ENCODE measurements at regions not wholly inside any gene's neighbourhood (a gene's known extent, or its start where the extent isn't known, plus 50 kb on each side); places are given as distances from the start of the nearest gene placed in this dataset.

DNA sequence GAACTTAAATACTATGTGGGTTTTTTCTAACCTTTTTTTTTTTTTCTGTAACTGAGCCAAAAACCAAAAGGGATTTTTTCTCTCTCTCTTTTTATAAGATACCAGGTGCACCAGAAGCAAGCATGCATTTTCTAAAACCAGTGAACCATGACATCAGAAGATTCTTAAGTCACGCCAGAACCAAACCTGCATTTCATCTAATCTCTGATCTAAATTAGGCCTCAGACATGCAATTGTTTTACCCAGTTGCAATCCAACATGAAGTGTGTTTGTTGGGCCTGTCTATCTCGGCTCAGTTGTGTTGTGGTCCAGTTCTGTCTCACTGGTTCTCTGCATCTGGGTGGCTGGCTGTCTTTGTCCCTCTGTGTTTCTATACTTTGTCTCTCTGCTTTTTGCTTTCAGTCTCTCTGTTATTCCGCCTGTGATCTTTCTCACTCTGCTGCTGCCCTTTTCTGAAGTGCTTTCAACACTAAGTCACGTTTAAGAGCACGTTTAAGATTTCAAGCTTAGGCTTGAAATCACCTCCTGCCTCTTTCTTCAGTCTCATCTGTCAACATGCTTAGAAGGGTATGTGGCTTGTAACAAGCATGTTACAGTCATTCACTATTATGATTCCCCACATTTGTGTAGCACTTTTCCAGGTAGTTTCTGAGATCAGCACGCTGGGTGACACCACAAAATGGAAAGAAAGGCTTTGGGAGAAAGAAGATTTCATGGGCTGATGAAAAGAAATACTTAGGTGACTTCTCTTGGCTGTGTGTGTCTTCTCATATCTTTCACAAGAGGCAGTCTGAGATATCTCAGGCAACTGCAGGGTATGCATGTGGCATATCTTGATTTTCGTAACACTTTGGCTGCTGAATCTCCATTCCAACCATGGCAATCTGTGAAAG lies 488.9 kb downstream of the SHISA9 start:
- peak; percentile 38 for DNase-seq (ENCODE audit: low read depth)
- H3K4me3 ChIP-seq (ENCODE audit: low read depth, low read length), result no peak overlapping the region
- TF ChIP-seq, protein P1, sequence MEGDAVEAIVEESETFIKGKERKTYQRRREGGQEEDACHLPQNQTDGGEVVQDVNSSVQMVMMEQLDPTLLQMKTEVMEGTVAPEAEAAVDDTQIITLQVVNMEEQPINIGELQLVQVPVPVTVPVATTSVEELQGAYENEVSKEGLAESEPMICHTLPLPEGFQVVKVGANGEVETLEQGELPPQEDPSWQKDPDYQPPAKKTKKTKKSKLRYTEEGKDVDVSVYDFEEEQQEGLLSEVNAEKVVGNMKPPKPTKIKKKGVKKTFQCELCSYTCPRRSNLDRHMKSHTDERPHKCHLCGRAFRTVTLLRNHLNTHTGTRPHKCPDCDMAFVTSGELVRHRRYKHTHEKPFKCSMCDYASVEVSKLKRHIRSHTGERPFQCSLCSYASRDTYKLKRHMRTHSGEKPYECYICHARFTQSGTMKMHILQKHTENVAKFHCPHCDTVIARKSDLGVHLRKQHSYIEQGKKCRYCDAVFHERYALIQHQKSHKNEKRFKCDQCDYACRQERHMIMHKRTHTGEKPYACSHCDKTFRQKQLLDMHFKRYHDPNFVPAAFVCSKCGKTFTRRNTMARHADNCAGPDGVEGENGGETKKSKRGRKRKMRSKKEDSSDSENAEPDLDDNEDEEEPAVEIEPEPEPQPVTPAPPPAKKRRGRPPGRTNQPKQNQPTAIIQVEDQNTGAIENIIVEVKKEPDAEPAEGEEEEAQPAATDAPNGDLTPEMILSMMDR (conservative IDR thresholded peaks at IDR 0.05; ENCODE audit: low read depth, low read length), result no peak

DNA sequence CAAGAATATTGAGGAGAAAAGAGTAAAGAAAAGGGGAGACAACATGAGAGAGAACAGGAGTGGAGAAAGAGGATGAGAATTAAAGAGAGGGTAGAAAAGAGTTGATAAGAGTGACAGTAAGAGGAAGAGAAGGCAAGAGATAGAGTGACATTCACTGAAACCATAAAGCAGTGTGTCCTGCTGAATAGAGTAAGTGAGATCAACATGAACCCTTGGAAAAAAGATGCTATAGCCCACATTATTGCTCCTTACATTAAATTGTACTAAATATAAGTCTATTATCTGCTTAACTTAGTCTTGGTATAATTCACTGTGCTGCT lies 489.5 kb downstream of the SHISA9 start:
- no peak for DNase-seq (ENCODE audit: low read depth)
- no peak overlapping the region for H3K4me3 ChIP-seq (ENCODE audit: low read depth, low read length)
- TF ChIP-seq, protein P1 (conservative IDR thresholded peaks at IDR 0.05; ENCODE audit: low read depth, low read length), result no peak

DNA sequence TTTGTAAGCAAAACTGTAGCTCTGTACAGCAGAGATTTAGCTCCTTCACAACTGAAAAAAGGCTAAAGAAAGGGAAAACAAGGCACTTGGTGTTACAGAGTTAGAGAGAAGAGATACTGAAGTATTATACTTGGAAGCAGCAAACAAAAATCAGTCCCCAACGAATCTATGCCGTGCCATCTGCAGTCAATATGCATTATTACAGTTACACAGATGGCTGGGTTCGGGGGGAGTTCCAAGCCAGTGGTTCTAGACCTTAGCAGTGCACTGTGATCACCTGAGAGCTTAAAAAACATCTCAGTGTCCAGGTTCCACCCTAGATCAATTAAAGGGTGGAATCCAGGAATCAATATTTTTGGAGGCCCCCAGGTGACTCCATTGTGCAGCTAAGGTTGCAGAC lies 489.9 kb downstream of the SHISA9 start:
- no peak overlapping the region for H3K4me3 ChIP-seq (ENCODE audit: low read depth, low read length)
- TF ChIP-seq, protein P1 (conservative IDR thresholded peaks at IDR 0.05; ENCODE audit: low read depth, low read length), result no peak
- no peak for DNase-seq (ENCODE audit: low read depth)

DNA sequence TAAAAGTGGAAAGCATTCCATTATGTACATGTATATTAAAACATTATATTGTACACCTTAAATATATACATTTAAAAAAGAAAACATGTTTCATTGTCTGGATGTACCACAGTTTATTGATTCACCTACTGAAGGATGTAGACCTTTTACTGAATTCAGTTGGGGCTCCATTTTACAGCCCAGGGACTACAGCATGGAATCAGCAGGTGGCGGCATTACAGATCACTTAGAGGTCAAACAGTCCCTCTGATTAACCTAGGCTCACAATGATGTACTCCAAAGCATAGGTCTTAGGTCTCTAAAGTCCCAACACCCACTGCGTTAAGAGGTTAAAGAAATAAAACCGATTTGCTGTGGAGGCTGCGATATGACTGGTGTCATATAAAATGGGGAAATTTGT lies 490.9 kb downstream of the SHISA9 start:
- TF ChIP-seq, protein P1 (conservative IDR thresholded peaks at IDR 0.05; ENCODE audit: low read depth, low read length), result no peak
- DNase-seq (ENCODE audit: low read depth), result no peak
- no peak overlapping the region for H3K4me3 ChIP-seq (ENCODE audit: low read depth, low read length)

DNA sequence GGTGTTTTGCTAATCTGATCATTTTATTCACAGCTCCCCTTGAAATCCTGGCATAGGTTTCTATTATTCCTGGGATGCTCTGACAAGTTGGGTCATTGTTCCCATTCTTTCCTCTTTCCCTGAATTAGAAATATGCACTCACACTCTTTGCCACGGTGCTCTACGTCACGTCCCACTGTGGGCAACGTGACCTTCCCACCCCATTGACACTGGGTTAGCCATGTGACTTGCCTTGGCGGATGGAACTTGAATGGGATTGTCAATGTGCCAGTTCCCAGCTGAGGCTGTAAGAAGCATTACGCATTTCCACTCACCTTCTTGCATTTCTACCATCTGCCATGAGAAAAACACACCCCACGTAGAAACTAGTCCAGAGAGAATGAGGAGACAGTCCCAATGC lies 492.4 kb downstream of the SHISA9 start:
- TF ChIP-seq, protein P1 (conservative IDR thresholded peaks at IDR 0.05; ENCODE audit: low read depth, low read length), result no peak
- DNase-seq (ENCODE audit: low read depth), result no peak
- H3K4me3 ChIP-seq (ENCODE audit: low read depth, low read length), result no peak overlapping the region

DNA sequence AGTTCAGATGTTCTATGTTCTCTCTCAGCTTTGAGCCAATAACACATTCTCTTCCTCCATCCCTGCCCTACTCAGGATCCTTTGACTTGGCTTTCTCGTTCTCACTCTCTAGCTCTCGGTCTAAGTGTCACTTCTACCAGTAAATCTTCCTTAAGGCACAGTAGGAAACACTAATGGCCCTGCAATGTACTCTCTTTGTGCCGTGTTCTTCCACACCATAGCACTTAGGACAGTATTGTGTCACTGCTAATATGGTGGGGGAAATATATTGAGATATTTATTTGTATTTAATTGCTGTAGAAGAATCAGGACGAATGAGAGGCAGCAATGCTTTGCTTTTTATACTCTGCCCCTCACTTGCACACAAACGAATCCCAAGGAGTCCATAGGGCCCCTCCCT lies 493.1 kb downstream of the SHISA9 start:
- DNase-seq (ENCODE audit: low read depth), result no peak
- TF ChIP-seq, protein P1 (conservative IDR thresholded peaks at IDR 0.05; ENCODE audit: low read depth, low read length), result no peak
- no peak overlapping the region for H3K4me3 ChIP-seq (ENCODE audit: low read depth, low read length)

DNA sequence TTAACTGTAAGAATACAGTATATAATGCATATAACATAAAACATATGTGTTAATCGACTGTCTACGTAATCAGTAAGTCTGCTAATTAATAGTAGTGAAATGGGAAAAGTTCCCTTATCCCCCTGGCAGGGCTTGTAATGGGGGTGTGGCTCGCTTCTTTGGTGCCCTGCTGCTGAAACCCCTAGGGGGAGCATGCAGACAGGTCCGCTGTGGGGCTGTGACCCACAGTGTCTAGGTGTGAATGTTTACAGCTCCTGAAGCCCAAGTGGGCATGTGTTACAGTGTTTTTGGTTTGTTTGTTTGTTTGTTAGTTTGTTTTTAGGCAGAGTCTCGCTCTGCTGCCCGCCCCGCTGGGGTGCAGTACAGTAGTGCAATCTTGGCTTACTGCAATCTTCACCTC lies 495.7 kb downstream of the SHISA9 start:
- no peak for DNase-seq (ENCODE audit: low read depth)
- TF ChIP-seq, protein P1 (conservative IDR thresholded peaks at IDR 0.05; ENCODE audit: low read depth, low read length), result peak; percentile 14
- H3K4me3 ChIP-seq (ENCODE audit: low read depth, low read length), result no peak overlapping the region

Data from epithelial cell of proximal tubule (primary cell).